IMR-90 (cell line): ENCODE measurements at regions not wholly inside any gene's neighbourhood (a gene's known extent, or its start where the extent isn't known, plus 50 kb on each side); places are given as distances from the start of the nearest gene placed in this dataset.

Experiments used
- ATAC-seq: fragments of 200-7000 bp; cut with Tn5 transposase; 2 replicates; pipeline ENCODE4 v1.9.1; 2020; ENCODE audit warnings: low read depth, mild to moderate bottlenecking, moderate library complexity
- BruUV-seq: library from RNA; stranded (reverse); fragments of 400-500 nt; replicated peaks from 2 replicates; lab custom pipeline; 2021; lab: Mats Ljungman, UMichigan
- CTCF ChIA-PET: fragments of 300-600 bp; formaldehyde crosslinking; extraction: SDS; loops from one replicate; lab custom pipeline; 2021; ENCODE audit warnings: antibody characterized with exemption; lab: Yijun Ruan, JAX
- POLR2A ChIA-PET: fragments of 300-600 bp; sonication (Branson Sonifier 250); formaldehyde crosslinking; loops from one replicate; lab custom pipeline; 2022; ENCODE audit warnings: antibody characterized with exemption; ENCODE audit not compliant: unreplicated experiment; lab: Charles Lee
- DNase-seq: peaks from one replicate; pipeline ENCODE4 v3.0.0; 2013
- H2AFZ ChIP-seq: replicated peaks from 2 replicates; pipeline ENCODE3; 2013; ENCODE audit warnings: low read length, mild to moderate bottlenecking; ENCODE audit not compliant: poor library complexity
- H2AK5ac ChIP-seq: 2 replicates; pipeline ENCODE4 v1.6.1; 2013; ENCODE audit warnings: low read depth, low read length, inconsistent platforms
- H2AK9ac ChIP-seq: replicated peaks from 2 replicates; pipeline ENCODE3; 2013; ENCODE audit warnings: mild to moderate bottlenecking, low read depth, low read length, moderate library complexity; ENCODE audit not compliant: poor library complexity
- H2BK120ac ChIP-seq: 2 replicates; pipeline ENCODE4 v1.6.1; 2013; ENCODE audit warnings: low read depth, low read length, inconsistent platforms
- H2BK15ac ChIP-seq: 3 replicates; pipeline ENCODE4 v1.6.1; 2013; ENCODE audit warnings: low read depth, low read length, inconsistent platforms
- H2BK20ac ChIP-seq: 2 replicates; pipeline ENCODE4 v1.6.1; 2013; ENCODE audit warnings: low read depth, mild to moderate bottlenecking, inconsistent platforms, low read length, moderate library complexity
- H2BK5ac ChIP-seq: 2 replicates; pipeline ENCODE4 v1.6.1; 2013; ENCODE audit warnings: mild to moderate bottlenecking, low read depth, low read length, inconsistent platforms; ENCODE audit not compliant: poor library complexity, severe bottlenecking
- H3K14ac ChIP-seq: replicated peaks from 2 replicates; pipeline ENCODE4 v1.6.1; 2013; ENCODE audit warnings: low read depth, low read length, inconsistent platforms
- H3K18ac ChIP-seq: 2 replicates; pipeline ENCODE4 v1.6.1; 2013; ENCODE audit warnings: low read depth, low read length, control low read depth
- H3K23ac ChIP-seq: 2 replicates; pipeline ENCODE4 v1.6.1; 2013; ENCODE audit warnings: low read depth, low read length, inconsistent platforms
- H3K27ac ChIP-seq: 2 replicates; pipeline ENCODE4 v1.5.1; 2013; ENCODE audit warnings: mild to moderate bottlenecking, control low read depth, low read length; ENCODE audit not compliant: insufficient read depth
- H3K27me3 ChIP-seq: 2 replicates; pipeline ENCODE4 v1.6.1; 2013; ENCODE audit warnings: low read length; ENCODE audit not compliant: control insufficient read depth, insufficient read depth
- H3K36me3 ChIP-seq: 2 replicates; pipeline ENCODE4 v1.6.1; 2013; ENCODE audit warnings: low read length, mixed read lengths; ENCODE audit not compliant: control insufficient read depth, insufficient read depth
- H3K4ac ChIP-seq: 2 replicates; pipeline ENCODE4 v1.6.1; 2013; ENCODE audit warnings: low read depth, low read length, inconsistent platforms
- H3K4me1 ChIP-seq: 2 replicates; pipeline ENCODE4 v1.6.1; 2013; ENCODE audit warnings: low read length, mixed read lengths; ENCODE audit not compliant: control insufficient read depth, insufficient read depth
- H3K4me2 ChIP-seq: 2 replicates; pipeline ENCODE4 v1.6.1; 2013; ENCODE audit warnings: low read depth, mild to moderate bottlenecking, control low read depth, low read length, moderate library complexity
- H3K4me3 ChIP-seq: 2 replicates; pipeline ENCODE4 v1.5.1; 2013; ENCODE audit warnings: low read depth, mild to moderate bottlenecking, control low read depth, low read length, moderate library complexity; ENCODE audit not compliant: insufficient read depth
- H3K56ac ChIP-seq: 2 replicates; pipeline ENCODE4 v1.6.1; 2013; ENCODE audit warnings: low read length, inconsistent platforms; ENCODE audit not compliant: insufficient read depth; ENCODE audit errors: extremely low read depth
- H3K79me1 ChIP-seq, 2 experiments: 2 replicates each; pipeline ENCODE4 v1.6.1; 2013; ENCODE audit warnings: low read length in 2 of 2, inconsistent platforms in 1 of 2, low read depth in 1 of 2
- H3K9ac ChIP-seq: 2 replicates; pipeline ENCODE4 v1.6.1; 2013; ENCODE audit warnings: low read depth, low read length, control low read depth
- H3K9me1 ChIP-seq: 2 replicates; pipeline ENCODE4 v1.6.1; 2013; ENCODE audit warnings: low read length, inconsistent platforms; ENCODE audit not compliant: insufficient read depth
- H3K9me3 ChIP-seq: 2 replicates; pipeline ENCODE4 v1.6.1; 2013; ENCODE audit warnings: low read length; ENCODE audit not compliant: control insufficient read depth, insufficient read depth
- H4K20me1 ChIP-seq: 2 replicates; pipeline ENCODE4 v1.6.1; 2013; ENCODE audit warnings: low read length, inconsistent platforms; ENCODE audit not compliant: insufficient read depth
- H4K5ac ChIP-seq: 2 replicates; pipeline ENCODE4 v1.6.1; 2013; ENCODE audit warnings: mild to moderate bottlenecking, low read depth, low read length, control low read depth
- H4K8ac ChIP-seq, 2 experiments: 2 replicates each; pipeline ENCODE4 v1.6.1; 2013; ENCODE audit warnings: low read depth in 2 of 2, low read length in 2 of 2, control low read depth in 1 of 2, inconsistent platforms in 1 of 2
- H4K91ac ChIP-seq: 2 replicates; pipeline ENCODE4 v1.6.1; 2013; ENCODE audit warnings: low read depth, low read length, inconsistent platforms; ENCODE audit not compliant: insufficient read depth
- BHLHE40 ChIP-seq: fragments of 150-350 bp; IDR thresholded peaks from 2 replicates; pipeline ENCODE4 v1.6.1; 2016; ENCODE audit warnings: mild to moderate bottlenecking, low read depth, low read length
- FOS ChIP-seq: fragments of 150-350 bp; IDR thresholded peaks from 2 replicates; pipeline ENCODE4 v1.6.1; 2016; ENCODE audit warnings: low read depth, low read length
- WGBS, 2 experiments: methylation state at CpG; one replicate each; pipeline versions ENCODE4 v1.1.5 to v1.1.7; 2013; ENCODE audit warnings: missing lambda C conversion rate in 2 of 2; ENCODE audit not compliant: insufficient read length in 1 of 2; ENCODE audit errors: extremely low coverage in 2 of 2; 5-methylcytosine and 5-hydroxymethylcytosine counted together
- dilution Hi-C: fragments of 300-500 bp; cut with HindIII; formaldehyde crosslinking; loops from one replicate; pipeline ENCODE4 v1.14.3; 2018; ENCODE audit warnings: low sequenced_read_pairs; ENCODE audit not compliant: unreplicated experiment
- in situ Hi-C: fragments of 300-500 bp; cut with MboI; formaldehyde crosslinking; loops from 3 replicates; pipeline ENCODE4 v1.14.3; 2019; ENCODE audit warnings: low sequenced_read_pairs, inconsistent platforms, mixed read lengths
- intact Hi-C: fragments of 100-400 bp; cut with micrococcal nuclease; formaldehyde crosslinking; loops from 2 replicates; pipeline ENCODE4 v1.10.0; 2022

DNA sequence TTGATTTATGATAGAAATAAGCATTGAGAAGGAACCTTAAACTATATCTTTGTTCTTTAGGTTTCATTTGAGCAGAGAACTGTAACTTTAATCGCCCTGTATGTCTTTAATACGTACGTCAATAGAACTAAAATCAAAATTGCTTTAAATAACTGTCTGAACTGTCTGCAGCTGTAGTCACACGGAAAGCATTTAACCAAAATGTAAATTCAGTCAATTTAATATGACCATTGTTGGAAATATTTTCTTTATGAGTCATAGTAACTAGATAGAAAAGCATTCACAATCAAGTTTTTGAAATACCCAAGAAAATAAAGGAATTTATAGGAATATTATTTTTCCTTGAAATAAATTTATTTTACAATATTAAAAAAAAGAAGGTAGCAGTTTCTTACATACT lies 157.1 kb upstream of the CDH6 start:
- H3K9ac ChIP-seq = no peak overlapping the region
- peaks cover 4% of the 10 kb centered on the region for H3K9me1 ChIP-seq
- H3K23ac ChIP-seq = no peak overlapping the region
- H2BK5ac ChIP-seq = peak overlapping the region; percentile 95
- TF ChIP-seq BHLHE40 = no peak
- peak; percentile 59; the same call in 1 of the 2 replicates for TF ChIP-seq FOS
- no peak overlapping the region for H4K5ac ChIP-seq
- BruUV-seq = no TSS peak
- H3K27me3 ChIP-seq = no peaks in the 10 kb centered on the region
- H3K27ac ChIP-seq = no peak overlapping the region
- no CpG with 5 or more reads among the region's 4 CpGs for WGBS, 2 experiments
- DNase-seq = peak; percentile 84
- H2AK9ac ChIP-seq = no peak overlapping the region
- in situ Hi-C loops (no loop called here), intact Hi-C loops (no loop called here), dilution Hi-C loops (no loop called here)
- ATAC-seq = peak; percentile 59
- no peak overlapping the region for H2AFZ ChIP-seq
- H3K18ac ChIP-seq = no peak overlapping the region
- no peaks in the 10 kb centered on the region for H3K36me3 ChIP-seq
- no peak overlapping the region for H2BK15ac ChIP-seq
- no peaks in the 10 kb centered on the region for H3K9me3 ChIP-seq
- H3K14ac ChIP-seq = no peak overlapping the region
- H2BK120ac ChIP-seq = no peak overlapping the region; the same call in 1 of the 2 replicates
- CTCF ChIA-PET = no interaction called here
- no peak overlapping the region for H3K56ac ChIP-seq
- no peaks in the 10 kb centered on the region for H3K79me1 ChIP-seq
- no peak overlapping the region for H4K91ac ChIP-seq
- H4K8ac ChIP-seq = peak overlapping the region in 1 of 2 experiments; percentile 68; a peak in 1 of 4 replicates
- peaks cover 7% of the 10 kb centered on the region for H3K4me1 ChIP-seq
- H3K4ac ChIP-seq = no peak overlapping the region
- no peak overlapping the region for H3K4me3 ChIP-seq
- H2BK20ac ChIP-seq = no peak overlapping the region
- no peak overlapping the region for H3K4me2 ChIP-seq
- H2AK5ac ChIP-seq = no peak overlapping the region
- POLR2A ChIA-PET = no interaction called here
- no peaks in the 10 kb centered on the region for H4K20me1 ChIP-seq
